GM18517 (cell line): ENCODE measurements at regions not wholly inside any gene's neighbourhood (a gene's known extent, or its start where the extent isn't known, plus 50 kb on each side); places are given as distances from the start of the nearest gene placed in this dataset.

Experiments
- ATAC-seq: cut with Tn5 transposase; IDR thresholded peaks from one replicate; pipeline ENCODE4 v1.9.1; 2021; ENCODE audit warnings: mild to moderate bottlenecking, moderate library complexity; ENCODE audit not compliant: unreplicated experiment

DNA sequence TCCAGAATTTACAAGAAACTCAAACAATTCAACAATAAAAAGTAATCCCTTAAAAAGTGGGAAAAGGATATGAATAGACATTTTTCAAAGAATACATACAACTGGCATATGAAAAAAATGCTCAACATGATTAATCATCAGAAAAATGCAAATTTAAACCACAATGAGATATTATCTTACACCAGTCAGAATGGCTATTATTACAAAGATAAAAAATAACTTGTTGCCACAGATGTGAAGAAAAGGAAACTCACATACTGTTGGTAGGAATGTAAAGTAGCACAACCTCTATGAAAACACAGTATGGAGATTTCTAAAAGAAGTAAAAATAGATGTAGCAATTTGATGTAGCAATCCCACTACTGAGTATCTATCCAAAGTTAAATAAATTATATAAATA lies 65.1 kb upstream of the DIAPH2 start:
- ATAC-seq, result no peak

DNA sequence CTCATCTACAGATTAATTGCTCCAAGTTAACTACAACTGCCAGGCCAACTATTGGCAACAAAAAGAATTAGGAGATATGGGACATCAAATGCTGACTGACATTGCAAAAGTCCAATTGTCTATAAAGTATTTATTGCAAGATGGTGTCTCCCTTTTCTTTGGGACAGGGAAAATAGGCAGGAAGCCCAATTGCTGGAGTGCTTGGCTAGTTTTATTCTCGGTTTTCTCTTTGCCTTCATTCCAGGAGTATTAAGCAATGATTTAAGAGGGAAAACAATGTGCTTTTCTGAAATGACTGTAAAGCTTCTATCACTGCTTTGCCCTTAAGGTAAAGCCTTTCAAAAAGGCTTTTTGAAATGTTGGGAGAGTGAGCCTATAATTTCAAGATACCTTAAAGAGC lies 62.8 kb upstream of the DIAPH2 start:
- ATAC-seq, result no peak
